Raji (cell line): ENCODE measurements at regions not wholly inside any gene's neighbourhood (a gene's known extent, or its start where the extent isn't known, plus 50 kb on each side); places are given as distances from the start of the nearest gene placed in this dataset.

Source experiments
- POLR2A ChIP-seq: IDR thresholded peaks from 2 replicates; pipeline ENCODE4 v1.6.1; 2011; ENCODE audit warnings: low read depth, low read length, control low read depth; ENCODE audit not compliant: insufficient read depth

- TF ChIP-seq POLR2A, result no peak
These were observed 76.4 kb downstream of the MAGED4 start for GRCh38 chrX:52261125-52261462.

DNA sequence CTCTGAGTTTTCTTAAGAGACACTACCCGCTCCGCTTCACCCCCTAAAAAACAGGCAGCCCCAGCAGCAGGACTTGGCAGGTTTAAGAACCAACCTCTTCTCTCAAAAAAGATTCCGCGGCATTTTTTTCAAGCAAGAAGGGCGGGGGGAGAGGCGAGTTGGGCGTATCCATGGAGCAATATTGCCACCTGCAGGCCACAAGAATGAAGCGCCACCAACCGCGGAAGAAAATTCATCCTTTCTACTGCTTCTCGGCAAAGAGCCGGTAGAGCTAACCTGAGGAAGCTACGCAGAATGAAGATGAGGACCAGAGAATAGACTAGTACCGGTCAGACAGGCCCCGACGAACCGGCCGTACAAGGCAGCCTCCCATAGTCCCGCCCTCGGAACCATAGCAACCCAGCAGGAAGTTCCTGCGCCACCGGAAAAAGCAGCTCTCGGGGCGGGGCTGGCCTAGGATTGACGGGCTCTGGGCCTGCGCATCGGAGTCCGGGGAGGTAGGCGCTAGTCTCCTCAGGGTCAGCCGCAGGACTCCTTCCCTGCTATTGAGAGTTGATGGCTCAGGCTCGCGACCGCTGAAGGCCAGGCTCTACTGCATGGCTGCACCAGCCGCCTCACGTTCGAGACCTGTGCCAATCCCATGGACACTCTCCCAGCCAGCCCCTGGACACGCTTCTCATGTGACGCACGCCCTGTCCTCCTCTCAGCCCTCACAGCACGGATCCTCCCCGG, 76.9 kb downstream of the MAGED4 start:
- peak; percentile 56 for TF ChIP-seq POLR2A

GRCh38 chrX:52262195-52262546, 77.5 kb downstream of the MAGED4 start:
- no peak for TF ChIP-seq POLR2A

- TF ChIP-seq POLR2A, result no peak
These were observed 78.7 kb downstream of the MAGED4 start for GRCh38 chrX:52263417-52263816.

GRCh38 chrX:52265713-52266112, 81.0 kb downstream of the MAGED4 start:
- no peak for TF ChIP-seq POLR2A

- TF ChIP-seq POLR2A, result no peak
These were observed 85.9 kb downstream of the MAGED4 start for GRCh38 chrX:52270453-52271116.

- TF ChIP-seq POLR2A, result no peak
These were observed 86.5 kb downstream of the MAGED4 start for GRCh38 chrX:52271206-52271605.

- no peak for TF ChIP-seq POLR2A
These were observed 91.2 kb upstream of the XAGE2 start for GRCh38 chrX:52277666-52278065.

GRCh38 chrX:52280812-52281211, 88.0 kb upstream of the XAGE2 start:
- TF ChIP-seq POLR2A, result no peak

DNA sequence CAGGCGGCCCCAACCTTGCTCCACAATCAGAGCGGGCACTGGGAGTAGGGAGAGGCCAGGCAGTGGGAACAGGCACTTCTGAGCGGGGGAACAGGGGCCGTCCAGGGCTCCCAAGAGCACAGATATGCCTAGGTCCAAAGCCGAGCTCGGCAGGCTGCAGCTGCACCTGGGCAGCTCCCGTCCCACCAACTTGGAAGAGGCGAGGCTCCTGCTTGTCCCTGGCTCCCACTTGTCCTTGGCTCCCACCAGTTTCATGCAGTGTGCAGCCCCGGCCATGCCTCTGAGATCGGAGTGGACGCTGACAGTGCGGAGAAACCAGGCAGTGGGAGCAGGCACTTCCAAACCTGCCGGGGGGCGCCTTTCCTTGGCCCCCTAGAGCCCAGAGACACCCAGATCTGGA, 84.0 kb upstream of the XAGE2 start:
- no peak for TF ChIP-seq POLR2A
